Islet precursor cell (in vitro differentiated cells): ENCODE measurements at regions not wholly inside any gene's neighbourhood (a gene's known extent, or its start where the extent isn't known, plus 50 kb on each side); places are given as distances from the start of the nearest gene placed in this dataset.

ENCODE experiments used
- DNase-seq: peaks from one replicate; pipeline ENCODE4 v3.0.0-alpha.2; 2018

DNA sequence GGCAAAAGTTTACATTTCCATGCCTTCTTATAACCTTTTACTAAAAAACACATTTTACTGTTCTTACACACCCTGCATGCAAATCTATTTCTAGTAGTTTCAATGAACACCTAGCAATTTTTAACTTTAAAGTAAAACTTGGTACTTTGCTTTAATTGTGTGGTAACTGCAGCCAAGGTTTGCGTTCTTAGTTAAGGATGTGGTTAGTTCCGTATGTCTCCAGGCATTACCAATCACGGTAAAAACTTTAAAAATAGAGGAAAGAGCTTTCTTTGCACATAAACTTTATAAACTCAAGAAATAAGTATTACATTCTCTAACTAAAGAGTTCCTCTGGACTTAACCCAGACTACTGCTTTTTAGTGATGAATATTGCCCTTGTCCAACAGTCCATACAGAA lies 795.2 kb downstream of the SLC16A7 start:
- DNase-seq, result no peak

- DNase-seq, result no peak
These were observed 796.0 kb downstream of the SLC16A7 start for GRCh38 chr12:60391791-60392190.

DNA sequence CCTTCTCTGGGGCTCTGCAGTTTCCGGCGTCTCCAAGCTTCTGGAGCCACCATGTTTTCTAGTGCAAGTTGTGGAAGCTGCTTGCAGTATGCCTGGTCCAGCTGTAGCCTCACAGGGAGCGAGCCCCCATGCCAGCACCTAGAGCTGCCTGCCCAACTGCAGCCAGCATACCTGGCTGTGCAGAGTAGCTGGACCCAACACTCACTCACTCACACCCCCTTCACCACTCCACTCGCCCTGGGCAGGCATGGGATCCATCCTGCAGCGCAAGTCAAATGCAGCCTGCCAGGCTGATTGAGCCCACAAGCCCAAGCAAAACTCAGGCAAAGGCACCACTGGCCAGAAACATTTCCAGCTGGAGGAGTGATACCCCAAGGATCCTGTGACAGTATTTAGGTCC lies 797.3 kb downstream of the SLC16A7 start:
- DNase-seq, result no peak

GRCh38 chr12:60394665-60395064 lies 798.8 kb downstream of the SLC16A7 start:
- no peak for DNase-seq

DNA sequence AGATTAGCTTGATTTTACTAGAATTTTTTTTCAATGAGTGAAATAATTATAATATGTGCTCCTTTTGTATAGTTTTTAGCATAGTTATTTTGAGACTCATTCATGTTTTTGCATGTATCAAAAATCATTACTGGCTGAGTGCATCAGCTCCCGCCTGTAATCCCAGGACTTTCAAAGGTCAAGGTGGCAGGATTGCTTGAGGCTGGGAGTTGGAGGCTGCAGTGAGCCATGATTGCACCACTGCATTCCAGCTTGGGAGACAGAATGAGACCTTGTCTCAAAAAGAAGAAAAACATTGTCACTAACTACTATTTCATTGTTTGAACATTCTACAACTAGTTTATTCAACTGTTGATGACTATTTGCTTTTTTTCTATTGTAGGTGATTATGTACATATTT lies 802.7 kb downstream of the SLC16A7 start:
- DNase-seq, result peak; percentile 54

DNA sequence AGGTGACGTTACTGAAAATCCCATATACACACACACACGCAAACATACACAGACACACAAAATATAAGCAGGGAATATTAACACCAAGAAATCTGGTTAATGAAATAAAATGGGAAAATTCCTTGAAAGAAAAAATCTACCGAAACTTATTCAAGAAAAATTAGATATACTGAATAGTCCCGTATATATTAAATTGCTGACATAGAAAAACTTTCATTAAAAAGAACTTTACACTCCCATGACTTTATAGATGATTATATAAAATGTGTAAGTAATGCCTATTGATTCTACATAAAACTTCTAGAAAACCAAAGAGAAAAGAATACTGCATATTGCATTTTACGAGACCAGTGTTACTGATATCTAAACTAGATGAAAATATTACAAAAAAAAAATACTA lies 803.2 kb downstream of the SLC16A7 start:
- no peak for DNase-seq

- DNase-seq, result no peak
These were observed 807.2 kb downstream of the SLC16A7 start for GRCh38 chr12:60402996-60403395.

DNA sequence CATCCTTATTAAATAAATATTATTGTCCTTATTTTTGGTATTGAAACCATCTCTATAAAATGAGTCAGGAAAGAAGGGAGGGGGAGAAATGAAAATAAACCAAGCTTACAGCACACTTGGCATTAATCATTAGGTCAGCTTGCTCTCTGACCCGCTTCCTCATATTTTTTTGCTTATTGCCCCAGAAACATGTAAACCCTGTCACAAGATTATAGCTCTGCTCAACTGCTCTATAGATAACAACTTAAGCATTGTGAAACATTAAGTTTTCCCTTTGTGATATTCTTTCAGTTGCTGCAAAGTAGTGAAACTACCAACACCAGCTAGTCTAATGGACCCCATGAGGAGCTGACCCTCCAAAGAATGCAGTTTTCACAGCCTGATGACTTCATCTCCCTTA lies 819.5 kb downstream of the SLC16A7 start:
- DNase-seq, result no peak

DNA sequence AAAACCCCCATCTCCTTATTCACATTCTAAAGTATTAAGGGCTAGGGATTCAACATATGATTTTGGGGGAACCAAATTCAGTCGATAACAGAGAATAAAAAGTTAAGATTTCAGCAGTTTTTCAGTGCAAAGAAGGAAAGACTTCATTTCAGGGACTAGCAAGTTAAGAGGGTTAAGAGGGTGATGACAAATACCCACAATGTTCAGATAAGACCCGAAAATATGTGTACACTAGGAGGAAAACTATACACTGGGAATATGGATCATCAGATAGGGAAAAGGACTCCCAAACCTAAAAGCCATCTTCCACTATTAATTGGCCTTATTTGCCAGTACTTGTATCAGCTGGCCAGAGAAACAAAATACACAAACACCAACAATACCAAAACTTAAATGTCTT lies 824.2 kb downstream of the SLC16A7 start:
- DNase-seq, result no peak

- no peak for DNase-seq
These were observed 825.9 kb downstream of the SLC16A7 start for GRCh38 chr12:60421741-60422140.

GRCh38 chr12:60437297-60437696 lies 841.5 kb downstream of the SLC16A7 start:
- DNase-seq, result no peak

- no peak for DNase-seq
These were observed 845.7 kb downstream of the SLC16A7 start for GRCh38 chr12:60441577-60441976.

DNA sequence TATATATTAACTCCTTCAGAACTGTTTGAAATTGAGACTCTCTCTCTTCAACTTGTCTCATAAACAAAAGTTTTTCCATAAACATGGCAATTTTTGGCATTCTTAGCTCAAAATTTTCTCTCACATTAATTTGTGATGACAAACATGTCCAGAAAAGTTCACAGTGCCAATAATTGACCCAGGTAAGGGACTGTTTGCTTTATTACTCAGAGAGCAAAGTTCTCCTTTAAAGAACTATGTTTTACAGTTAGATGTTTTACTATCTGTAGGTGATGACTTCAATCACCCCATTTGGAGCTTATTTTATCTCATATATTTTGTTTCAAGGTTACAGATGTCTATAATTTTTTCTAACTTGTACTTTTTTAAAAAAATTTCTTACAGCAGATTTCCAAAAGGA lies 855.6 kb downstream of the SLC16A7 start:
- DNase-seq, result no peak

- DNase-seq, result no peak
These were observed 869.2 kb downstream of the SLC16A7 start for GRCh38 chr12:60465060-60465459.

DNA sequence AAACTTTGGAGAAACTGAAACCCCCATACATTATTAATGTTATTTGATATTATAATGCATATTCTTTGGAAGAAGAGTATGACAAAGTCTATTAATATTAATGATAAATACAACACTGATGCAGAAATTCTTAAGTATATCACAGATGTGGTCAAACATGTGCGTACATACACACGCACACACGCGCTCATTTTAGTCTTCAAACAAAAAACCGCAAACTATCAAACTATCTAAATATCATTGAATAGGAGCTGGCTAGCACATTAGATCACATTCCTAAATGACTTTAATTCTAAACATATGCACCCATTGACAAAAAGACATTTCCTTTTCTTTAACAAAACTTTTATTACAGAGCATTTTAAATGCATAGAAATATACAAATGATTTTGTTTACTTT lies 872.7 kb downstream of the SLC16A7 start:
- DNase-seq, result no peak

DNA sequence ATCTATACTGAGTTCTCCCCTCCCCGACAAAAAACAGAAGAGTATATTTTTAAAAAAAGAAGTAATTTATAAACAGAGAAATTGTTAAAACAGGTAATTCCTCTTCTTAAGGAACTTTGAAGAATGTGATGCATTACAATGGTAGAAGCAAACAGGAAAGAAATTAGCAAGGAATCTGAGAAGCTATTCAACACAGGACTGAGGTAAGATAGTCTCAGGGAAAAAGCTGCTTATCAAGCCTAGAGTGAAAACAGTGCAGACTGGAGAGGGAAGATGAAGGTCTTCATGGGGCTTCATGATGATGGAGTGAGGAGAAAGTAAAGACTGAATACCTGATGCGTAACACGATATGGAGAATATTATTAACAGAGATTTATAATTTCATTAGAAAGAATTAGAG lies 880.0 kb downstream of the SLC16A7 start:
- no peak for DNase-seq

DNA sequence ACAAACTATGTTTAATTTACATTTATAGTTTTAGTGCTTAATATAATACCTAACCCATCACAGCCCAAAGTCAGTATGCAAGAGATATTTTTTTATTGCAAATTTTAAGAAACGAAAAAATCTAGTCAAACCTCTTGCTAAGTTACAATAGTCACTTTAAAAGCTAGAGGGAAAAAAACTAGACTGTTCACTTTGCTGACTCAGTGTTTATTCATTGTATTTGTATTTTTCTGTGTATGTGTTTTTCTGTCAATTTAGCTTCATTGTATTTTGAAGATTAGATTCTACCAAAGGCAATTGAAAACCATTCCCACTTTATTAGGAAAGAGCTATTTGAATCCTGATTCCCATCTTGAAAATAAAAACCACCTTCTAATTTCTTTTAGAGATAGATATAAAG lies 891.5 kb downstream of the SLC16A7 start:
- DNase-seq, result no peak

DNA sequence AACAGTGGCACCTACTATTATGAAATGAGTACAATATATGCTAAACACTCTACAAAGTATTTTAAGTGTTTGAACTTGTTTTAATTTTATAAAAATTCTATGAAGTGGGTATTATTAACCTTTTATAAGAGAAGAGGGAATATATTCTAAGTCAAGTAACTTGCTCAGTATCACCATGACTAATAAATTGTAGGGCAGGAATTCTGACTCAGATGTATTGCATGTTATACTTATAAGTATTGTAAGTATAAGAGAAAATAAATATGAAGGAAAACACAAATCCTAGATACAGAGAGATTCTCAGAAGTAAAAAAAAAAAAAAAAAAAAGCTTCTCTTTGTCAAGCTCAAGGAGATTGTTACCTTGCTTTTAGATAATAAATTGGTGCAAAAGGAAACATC lies 893.2 kb downstream of the SLC16A7 start:
- no peak for DNase-seq

DNA sequence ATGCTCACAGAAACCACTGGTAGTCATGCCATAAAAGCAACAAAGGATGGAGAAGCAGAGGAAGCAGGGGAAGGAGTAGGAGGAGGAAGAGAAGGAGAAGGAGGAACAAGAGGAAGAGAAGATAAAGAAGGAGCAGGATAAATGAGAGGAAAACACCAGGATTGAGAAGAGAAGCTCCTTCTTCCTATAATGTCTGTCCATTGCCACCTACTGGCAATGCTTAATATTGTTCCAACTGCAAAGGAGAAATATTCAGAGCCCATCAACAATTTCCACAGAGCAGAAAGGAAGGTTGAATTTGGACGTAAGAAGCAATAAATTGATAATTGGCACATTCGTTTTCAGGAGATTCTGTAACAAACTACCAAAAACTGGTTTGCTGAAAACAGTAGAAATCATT lies 898.4 kb downstream of the SLC16A7 start:
- DNase-seq, result no peak

GRCh38 chr12:60498656-60499055 lies 902.8 kb downstream of the SLC16A7 start:
- no peak for DNase-seq

DNA sequence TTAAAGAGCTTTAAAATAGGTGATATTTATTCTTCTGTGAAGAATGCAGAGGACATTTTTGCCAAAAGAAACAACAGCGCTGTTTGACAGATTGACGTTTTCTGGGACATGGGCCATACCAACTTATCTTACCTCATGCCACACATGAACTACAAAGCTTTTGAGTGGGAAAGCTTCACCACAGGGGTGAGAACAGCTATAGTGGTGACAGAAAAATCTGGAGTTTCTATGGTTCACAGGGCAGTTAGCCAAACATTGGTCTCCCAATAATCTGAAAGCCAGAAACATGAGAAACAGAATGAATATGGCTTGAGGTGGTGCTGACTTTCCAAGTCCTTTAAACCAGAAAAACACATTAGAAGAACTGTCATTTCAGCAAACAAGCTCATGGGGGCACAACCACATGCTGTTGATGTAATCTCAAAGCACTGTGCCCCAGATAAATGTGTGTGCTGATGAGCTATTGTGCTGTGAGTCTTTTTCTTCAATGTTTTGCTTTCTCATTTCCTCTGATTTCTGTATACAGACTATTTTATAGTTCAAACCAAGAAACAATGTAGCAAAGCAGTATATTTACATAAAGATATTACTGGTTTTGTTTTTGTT lies 905.4 kb downstream of the SLC16A7 start:
- no peak for DNase-seq

GRCh38 chr12:60522684-60523400 lies 927.0 kb downstream of the SLC16A7 start:
- DNase-seq, result no peak

DNA sequence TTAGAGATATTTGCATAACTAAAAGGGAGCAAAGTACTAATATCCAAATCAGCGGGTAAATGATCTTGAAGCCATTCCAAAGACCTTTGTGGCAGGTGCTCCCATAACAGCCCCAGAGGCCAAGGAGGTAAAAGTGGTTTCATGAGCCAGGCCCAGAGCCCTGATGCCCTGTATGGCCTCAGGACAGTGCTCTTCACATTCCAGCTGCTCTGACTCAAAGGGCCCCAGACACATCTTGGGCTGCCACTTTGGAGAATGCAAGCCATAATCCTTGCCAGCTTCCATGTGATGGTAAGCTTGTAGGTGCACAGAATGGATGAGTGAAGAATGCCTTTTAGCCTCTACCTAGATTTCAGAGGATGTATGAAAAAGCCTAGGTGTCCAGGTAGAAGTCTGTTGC lies 933.4 kb downstream of the SLC16A7 start:
- DNase-seq, result no peak

GRCh38 chr12:60529723-60530122 lies 933.9 kb downstream of the SLC16A7 start:
- no peak for DNase-seq

DNA sequence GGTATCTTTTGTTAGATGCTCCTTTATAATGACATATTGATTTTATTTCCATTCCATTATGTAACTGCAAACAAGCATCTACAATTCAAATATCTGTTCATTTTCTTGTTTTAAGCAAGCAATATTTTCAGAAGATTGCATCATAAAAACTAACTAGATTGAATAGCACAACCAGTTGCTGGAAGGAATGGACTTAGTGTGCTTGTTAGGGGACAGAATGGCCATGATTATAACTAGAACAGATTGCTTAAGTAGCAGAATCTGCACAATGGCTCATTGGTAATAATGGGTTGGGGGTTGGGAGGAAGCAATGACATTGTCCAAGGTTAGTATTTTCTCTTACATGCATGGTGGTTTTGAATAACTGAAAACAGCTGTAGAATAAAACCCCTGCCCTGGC lies 939.5 kb downstream of the SLC16A7 start:
- DNase-seq, result no peak
